ENCODE measurements at regions not wholly inside any gene's neighbourhood (a gene's known extent, or its start where the extent isn't known, plus 50 kb on each side); places are given as distances from the start of the nearest gene placed in this dataset.

DNA sequence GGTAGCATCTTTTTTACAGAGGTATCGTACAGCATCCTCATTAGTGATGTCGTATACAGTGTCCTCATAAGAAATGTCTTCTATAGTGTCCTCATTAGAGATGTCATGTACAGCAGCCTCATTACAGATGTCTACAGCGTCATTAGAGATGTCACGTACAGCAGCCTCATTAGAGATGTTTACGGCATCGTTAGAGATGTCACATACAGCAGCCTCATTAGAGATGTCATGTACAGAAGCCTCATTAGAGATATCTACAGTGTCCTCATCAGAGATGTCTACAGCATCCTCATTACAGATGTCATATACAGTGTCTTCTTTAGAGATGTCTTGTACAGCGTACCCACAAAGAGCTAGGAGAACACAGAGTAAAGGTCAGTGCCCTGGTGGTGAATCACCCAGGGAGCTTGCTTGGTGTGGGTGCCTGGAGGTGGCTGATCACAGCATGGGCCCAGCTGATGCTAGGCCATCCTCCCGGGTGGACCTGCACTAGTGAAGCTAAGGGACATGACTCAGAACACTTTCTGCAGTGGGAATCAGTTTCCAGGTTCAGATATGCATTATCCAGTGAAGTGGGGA is 109.2 kb downstream of the IGLL1 start:
- ATAC-seq (no peak), DNase-seq (ENCODE audit: low read depth, low spot score) (no peak)
- no peaks in the 10 kb centered on the region for H3K9me3 ChIP-seq (ENCODE audit: control insufficient read depth, insufficient read depth, low read depth, low read length)
- in situ Hi-C loops (cut with HindIII; ENCODE audit: low pct_unique_long_range_greater_than_20kb, low sequenced_read_pairs): no loop called here
- POLR2A ChIA-PET: interaction anchor here (0.6 kb wide), 1 partner anchor 1211 kb away, joined by 4 read pairs; no protein-coding TSS in a partner anchor
- intact Hi-C loops (cut with micrococcal nuclease; ENCODE audit: unreplicated experiment): no loop called here
- no peaks in the 10 kb centered on the region for H3K4me1 ChIP-seq (ENCODE audit: control insufficient read depth, insufficient read depth, low read length)
- TF ChIP-seq SIN3A (IDR thresholded peaks at IDR 0.05; ENCODE audit: borderline replicate concordance, insufficient read depth, low read depth, low read length) (no peak), REST (IDR thresholded peaks at IDR 0.05; ENCODE audit: insufficient read depth in 1 of 2, low read depth in 2 of 2, low read length in 1 of 2) (no peak), POLR2AphosphoS5 (IDR thresholded peaks at IDR 0.05; ENCODE audit: low read depth, low read length) (no peak), TCF7L2 (IDR thresholded peaks at IDR 0.05; ENCODE audit: low read depth, low read length) (no peak)
- TF ChIP-seq, protein P1, sequence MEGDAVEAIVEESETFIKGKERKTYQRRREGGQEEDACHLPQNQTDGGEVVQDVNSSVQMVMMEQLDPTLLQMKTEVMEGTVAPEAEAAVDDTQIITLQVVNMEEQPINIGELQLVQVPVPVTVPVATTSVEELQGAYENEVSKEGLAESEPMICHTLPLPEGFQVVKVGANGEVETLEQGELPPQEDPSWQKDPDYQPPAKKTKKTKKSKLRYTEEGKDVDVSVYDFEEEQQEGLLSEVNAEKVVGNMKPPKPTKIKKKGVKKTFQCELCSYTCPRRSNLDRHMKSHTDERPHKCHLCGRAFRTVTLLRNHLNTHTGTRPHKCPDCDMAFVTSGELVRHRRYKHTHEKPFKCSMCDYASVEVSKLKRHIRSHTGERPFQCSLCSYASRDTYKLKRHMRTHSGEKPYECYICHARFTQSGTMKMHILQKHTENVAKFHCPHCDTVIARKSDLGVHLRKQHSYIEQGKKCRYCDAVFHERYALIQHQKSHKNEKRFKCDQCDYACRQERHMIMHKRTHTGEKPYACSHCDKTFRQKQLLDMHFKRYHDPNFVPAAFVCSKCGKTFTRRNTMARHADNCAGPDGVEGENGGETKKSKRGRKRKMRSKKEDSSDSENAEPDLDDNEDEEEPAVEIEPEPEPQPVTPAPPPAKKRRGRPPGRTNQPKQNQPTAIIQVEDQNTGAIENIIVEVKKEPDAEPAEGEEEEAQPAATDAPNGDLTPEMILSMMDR (IDR thresholded peaks at IDR 0.05): no peak
- CTCF ChIA-PET: no interaction called here
- no peak overlapping the region for H3K27ac ChIP-seq (ENCODE audit: low read length)
- H3K27me3 ChIP-seq (ENCODE audit: control insufficient read depth, insufficient read depth, low read length): no peaks in the 10 kb centered on the region
- no peak overlapping the region for H3K4me3 ChIP-seq (ENCODE audit: low read depth in 2 of 2, low read length in 2 of 2)
- H3K36me3 ChIP-seq (ENCODE audit: control insufficient read depth, insufficient read depth, low read length): no peaks in the 10 kb centered on the region
- no TSS peak for BruUV-seq (replicated peaks)

- DNase-seq (ENCODE audit: low read depth, low spot score): no peak
- ATAC-seq: no peak
- H3K4me1 ChIP-seq (ENCODE audit: control insufficient read depth, insufficient read depth, low read length): no peaks in the 10 kb centered on the region
- intact Hi-C loops (cut with micrococcal nuclease; ENCODE audit: unreplicated experiment): no loop called here
- CTCF ChIA-PET: no interaction called here
- TF ChIP-seq, protein P1 (IDR thresholded peaks at IDR 0.05): no peak
- TF ChIP-seq POLR2AphosphoS5 (IDR thresholded peaks at IDR 0.05; ENCODE audit: low read depth, low read length) (no peak), REST (IDR thresholded peaks at IDR 0.05; ENCODE audit: insufficient read depth in 1 of 2, low read depth in 2 of 2, low read length in 1 of 2) (no peak), TCF7L2 (IDR thresholded peaks at IDR 0.05; ENCODE audit: low read depth, low read length) (no peak), SIN3A (IDR thresholded peaks at IDR 0.05; ENCODE audit: borderline replicate concordance, insufficient read depth, low read depth, low read length) (no peak)
- no peaks in the 10 kb centered on the region for H3K27me3 ChIP-seq (ENCODE audit: control insufficient read depth, insufficient read depth, low read length)
- H3K27ac ChIP-seq (ENCODE audit: low read length): no peak overlapping the region
- no peaks in the 10 kb centered on the region for H3K36me3 ChIP-seq (ENCODE audit: control insufficient read depth, insufficient read depth, low read length)
- in situ Hi-C loops (cut with HindIII; ENCODE audit: low pct_unique_long_range_greater_than_20kb, low sequenced_read_pairs): no loop called here
- POLR2A ChIA-PET: no interaction called here
- no TSS peak for BruUV-seq (replicated peaks)
- no peaks in the 10 kb centered on the region for H3K9me3 ChIP-seq (ENCODE audit: control insufficient read depth, insufficient read depth, low read depth, low read length)
- H3K4me3 ChIP-seq (ENCODE audit: low read depth in 2 of 2, low read length in 2 of 2): no peak overlapping the region
These were observed 112.3 kb downstream of the IGLL1 start for GRCh38 chr22:23467721-23468294.
